ENCODE measurements at regions not wholly inside any gene's neighbourhood (a gene's known extent, or its start where the extent isn't known, plus 50 kb on each side); places are given as distances from the start of the nearest gene placed in this dataset.

DNA sequence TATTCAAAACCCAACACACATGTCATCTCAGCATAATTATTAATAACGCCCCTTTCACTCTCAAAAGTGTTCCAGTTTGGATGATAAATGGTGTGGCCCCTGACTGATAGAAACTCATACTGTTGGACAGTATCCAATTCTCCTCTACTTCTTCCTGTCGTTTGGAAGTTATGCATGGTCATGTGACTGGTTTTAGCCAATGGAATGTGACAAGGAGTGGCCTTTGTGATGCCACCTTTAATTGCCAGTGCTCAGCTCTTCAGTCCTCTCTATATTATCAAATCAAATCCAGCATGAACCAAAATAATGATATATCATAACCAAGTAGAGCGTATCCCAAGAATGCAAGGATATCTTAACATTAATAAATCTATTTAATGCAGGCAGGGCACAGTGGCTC lies 117.8 kb upstream of the SPIN1 start:
- no peak overlapping the region for H3K4me3 ChIP-seq
- TF ChIP-seq POLR2A (IDR thresholded peaks at IDR 0.05): no peak
- TF ChIP-seq, protein P1, sequence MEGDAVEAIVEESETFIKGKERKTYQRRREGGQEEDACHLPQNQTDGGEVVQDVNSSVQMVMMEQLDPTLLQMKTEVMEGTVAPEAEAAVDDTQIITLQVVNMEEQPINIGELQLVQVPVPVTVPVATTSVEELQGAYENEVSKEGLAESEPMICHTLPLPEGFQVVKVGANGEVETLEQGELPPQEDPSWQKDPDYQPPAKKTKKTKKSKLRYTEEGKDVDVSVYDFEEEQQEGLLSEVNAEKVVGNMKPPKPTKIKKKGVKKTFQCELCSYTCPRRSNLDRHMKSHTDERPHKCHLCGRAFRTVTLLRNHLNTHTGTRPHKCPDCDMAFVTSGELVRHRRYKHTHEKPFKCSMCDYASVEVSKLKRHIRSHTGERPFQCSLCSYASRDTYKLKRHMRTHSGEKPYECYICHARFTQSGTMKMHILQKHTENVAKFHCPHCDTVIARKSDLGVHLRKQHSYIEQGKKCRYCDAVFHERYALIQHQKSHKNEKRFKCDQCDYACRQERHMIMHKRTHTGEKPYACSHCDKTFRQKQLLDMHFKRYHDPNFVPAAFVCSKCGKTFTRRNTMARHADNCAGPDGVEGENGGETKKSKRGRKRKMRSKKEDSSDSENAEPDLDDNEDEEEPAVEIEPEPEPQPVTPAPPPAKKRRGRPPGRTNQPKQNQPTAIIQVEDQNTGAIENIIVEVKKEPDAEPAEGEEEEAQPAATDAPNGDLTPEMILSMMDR (IDR thresholded peaks at IDR 0.05): no peak
- DNase-seq: no peak
- intact Hi-C loops (cut with DNase I): no loop called here
- WGBS, 2 donors: 81 to 83% methylated on average over 3 of the region's 3 CpGs
- H3K27me3 ChIP-seq: no peaks in the 10 kb centered on the region
- H3K36me3 ChIP-seq: no peaks in the 10 kb centered on the region
- H3K27ac ChIP-seq: no peak overlapping the region
- no peaks in the 10 kb centered on the region for H3K4me1 ChIP-seq
- H3K9me3 ChIP-seq: no peaks in the 10 kb centered on the region

DNA sequence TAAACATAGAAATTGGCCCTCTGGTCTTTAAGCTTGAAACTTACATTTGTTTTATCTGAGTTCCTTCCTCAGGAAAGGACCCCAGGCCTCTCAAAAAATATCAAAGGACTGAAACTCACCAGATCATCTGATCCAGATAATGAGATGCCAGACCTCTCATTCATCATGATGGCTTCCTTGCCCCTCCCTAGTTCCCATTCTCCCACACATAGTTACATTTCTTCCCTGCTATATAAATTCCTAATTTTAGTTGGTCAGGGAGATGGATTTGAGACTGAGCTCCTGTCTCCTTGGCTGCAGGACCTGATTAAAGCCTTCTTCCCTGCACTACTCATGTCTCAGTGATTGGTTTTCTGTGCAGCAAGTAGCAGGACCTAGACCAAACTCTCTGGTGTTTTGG lies 119.4 kb upstream of the SPIN1 start:
- no peaks in the 10 kb centered on the region for H3K36me3 ChIP-seq
- no peaks in the 10 kb centered on the region for H3K27me3 ChIP-seq
- no peak for TF ChIP-seq POLR2A (IDR thresholded peaks at IDR 0.05)
- TF ChIP-seq, protein P1 (IDR thresholded peaks at IDR 0.05): no peak
- no peak overlapping the region for H3K27ac ChIP-seq
- no peaks in the 10 kb centered on the region for H3K4me1 ChIP-seq
- no peak overlapping the region for H3K4me3 ChIP-seq
- no peak for DNase-seq
- intact Hi-C loops (cut with DNase I): no loop called here
- H3K9me3 ChIP-seq: no peaks in the 10 kb centered on the region

DNA sequence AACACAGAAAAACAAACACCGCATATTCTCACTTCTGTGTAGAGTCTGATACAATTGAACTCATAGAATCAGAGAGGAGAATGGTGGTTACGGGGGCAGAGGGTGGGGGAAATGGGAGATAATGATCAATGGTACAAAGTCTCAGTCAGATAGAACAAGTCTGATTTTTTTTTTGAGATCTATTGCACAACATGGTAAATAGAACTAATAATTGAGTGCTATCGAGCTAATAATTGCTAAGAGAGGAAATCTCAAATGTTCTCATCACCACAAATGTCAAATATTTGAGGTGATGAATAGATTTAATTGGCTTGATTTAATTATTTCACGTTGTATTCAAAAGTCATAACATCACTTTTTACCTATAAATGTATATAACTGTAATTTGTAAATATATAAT lies 121.0 kb upstream of the SPIN1 start:
- 78 to 84% methylated on average over 4 of the region's 4 CpGs for WGBS, 2 donors
- TF ChIP-seq POLR2A (IDR thresholded peaks at IDR 0.05): no peak
- TF ChIP-seq, protein P1 (IDR thresholded peaks at IDR 0.05): no peak

DNA sequence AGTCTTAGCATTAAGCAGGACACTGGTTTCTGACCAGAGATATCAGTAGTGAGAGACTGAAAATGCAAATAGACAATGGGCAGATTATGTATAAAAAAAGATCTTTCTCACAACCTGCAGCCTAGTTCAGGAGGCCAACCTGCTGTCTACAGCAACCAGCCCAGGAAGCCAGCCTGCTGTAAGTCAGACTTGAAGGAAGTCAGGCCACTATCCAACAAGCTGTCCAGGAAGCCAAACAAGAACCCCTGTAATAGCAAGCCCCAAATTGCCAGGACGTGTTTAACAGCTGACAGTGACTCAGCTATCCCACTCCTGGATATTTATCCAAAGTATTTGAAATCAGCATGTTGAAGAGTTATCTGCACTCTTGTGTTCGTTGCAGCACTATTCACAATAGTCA lies 121.8 kb upstream of the SPIN1 start:
- DNase-seq: no peak
- Histone ChIP-seq H3K36me3 (no peaks in the 10 kb centered on the region), H3K4me3 (no peak overlapping the region), H3K4me1 (no peaks in the 10 kb centered on the region), H3K9me3 (no peaks in the 10 kb centered on the region), H3K27me3 (no peaks in the 10 kb centered on the region), H3K27ac (no peak overlapping the region)
- TF ChIP-seq, protein P1 (IDR thresholded peaks at IDR 0.05): no peak
- TF ChIP-seq POLR2A (IDR thresholded peaks at IDR 0.05): no peak
- WGBS, 2 donors: 18 to 41% methylated on average over 2 of the region's 2 CpGs
- intact Hi-C loops (cut with DNase I): no loop called here

More for the DNA sequence above, 121.0 kb upstream of the SPIN1 start:
- no peaks in the 10 kb centered on the region for H3K4me1 ChIP-seq
- no peak overlapping the region for H3K27ac ChIP-seq
- no peaks in the 10 kb centered on the region for H3K9me3 ChIP-seq
- intact Hi-C loops (cut with DNase I): no loop called here
- no peaks in the 10 kb centered on the region for H3K27me3 ChIP-seq
- no peak for DNase-seq
- no peaks in the 10 kb centered on the region for H3K36me3 ChIP-seq
- no peak overlapping the region for H3K4me3 ChIP-seq

DNA sequence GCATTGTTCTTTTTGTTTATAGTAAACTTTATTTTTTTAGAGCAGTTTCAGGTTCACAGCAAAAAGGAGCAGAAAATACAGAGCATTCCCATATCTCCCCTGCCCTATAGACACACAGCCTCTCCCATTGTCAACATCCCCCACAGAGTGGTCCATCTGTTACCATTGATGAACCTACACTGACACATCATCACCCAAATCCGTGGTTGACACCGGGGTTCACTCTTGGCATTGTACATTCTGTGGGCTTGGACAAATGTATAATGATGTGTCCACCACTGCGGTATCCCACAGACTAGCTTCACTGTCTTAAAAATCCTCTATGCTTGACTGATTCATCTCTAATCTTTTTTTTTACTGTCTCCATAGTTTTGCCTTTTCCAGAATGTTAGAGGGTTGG lies 120.7 kb upstream of the SPATA31C2 start:
- Histone ChIP-seq H3K27ac (no peak overlapping the region), H3K9me3 (no peaks in the 10 kb centered on the region), H3K4me3 (no peak overlapping the region), H3K36me3 (no peaks in the 10 kb centered on the region), H3K4me1 (peaks cover 0 to 11% (median 3%) of the 10 kb centered on the region in 3 donors), H3K27me3 (no peaks in the 10 kb centered on the region)
- intact Hi-C loops (cut with DNase I): no loop called here
- TF ChIP-seq, protein P1 (IDR thresholded peaks at IDR 0.05): no peak
- no peak for TF ChIP-seq POLR2A (IDR thresholded peaks at IDR 0.05)
- WGBS, 2 donors: 76 to 81% methylated on average over 3 of the region's 3 CpGs
- DNase-seq: no peak

Data from esophagus squamous epithelium (tissue), 5 donors.